G401 (cell line): ENCODE measurements at regions not wholly inside any gene's neighbourhood (a gene's known extent, or its start where the extent isn't known, plus 50 kb on each side); places are given as distances from the start of the nearest gene placed in this dataset.

Experiments used
- DNase-seq: peaks from one replicate; pipeline ENCODE4 v3.0.0-alpha.2; 2015; ENCODE audit warnings: low spot score
- in situ Hi-C: cut with HindIII; loops from 2 replicates; pipeline ENCODE4 v1.10.0; 2016; ENCODE audit warnings: low sequenced_read_pairs, mixed read lengths

- in situ Hi-C loops: no loop called here
- peak; percentile 25 for DNase-seq
These were observed 223.0 kb upstream of the ARID1B start for GRCh38 chr6:156554160-156554559.

GRCh38 chr6:156552849-156553248 lies 224.3 kb upstream of the ARID1B start:
- in situ Hi-C loops: no loop called here
- no peak for DNase-seq

- in situ Hi-C loops: no loop called here
- DNase-seq: no peak
These were observed 226.2 kb upstream of the ARID1B start for GRCh38 chr6:156550949-156551348.

- DNase-seq: no peak
- in situ Hi-C loops: no loop called here
These were observed 231.2 kb upstream of the ARID1B start for GRCh38 chr6:156545931-156546330.

- DNase-seq: no peak
- in situ Hi-C loops: no loop called here
These were observed 232.2 kb upstream of the ARID1B start for GRCh38 chr6:156545021-156545420.

- DNase-seq: no peak
- in situ Hi-C loops: no loop called here
These were observed 233.1 kb upstream of the ARID1B start for GRCh38 chr6:156544046-156544445.

GRCh38 chr6:156543431-156543830 lies 233.7 kb upstream of the ARID1B start:
- in situ Hi-C loops: no loop called here
- DNase-seq: no peak

GRCh38 chr6:156538875-156539660 lies 238.1 kb upstream of the ARID1B start:
- no peak for DNase-seq

GRCh38 chr6:156534594-156534993 lies 242.6 kb upstream of the ARID1B start:
- DNase-seq: no peak
- in situ Hi-C loops: no loop called here

More at GRCh38 chr6:156538875-156539660, 238.1 kb upstream of the ARID1B start:
- in situ Hi-C loops: no loop called here

- no peak for DNase-seq
- in situ Hi-C loops: no loop called here
These were observed 243.2 kb upstream of the ARID1B start for GRCh38 chr6:156533872-156534524.

GRCh38 chr6:156526081-156526480 lies 251.1 kb upstream of the ARID1B start:
- in situ Hi-C loops: no loop called here
- DNase-seq: no peak

- in situ Hi-C loops: no loop called here
- DNase-seq: no peak
These were observed 251.6 kb upstream of the ARID1B start for GRCh38 chr6:156525541-156525940.

- in situ Hi-C loops: no loop called here
- no peak for DNase-seq
These were observed 257.2 kb upstream of the ARID1B start for GRCh38 chr6:156519940-156520339.

- in situ Hi-C loops: no loop called here
- DNase-seq: no peak
These were observed 260.1 kb upstream of the ARID1B start for GRCh38 chr6:156517088-156517487.

GRCh38 chr6:156515242-156515641 lies 261.9 kb upstream of the ARID1B start:
- no peak for DNase-seq
- in situ Hi-C loops: no loop called here

GRCh38 chr6:156513504-156513903 lies 263.7 kb upstream of the ARID1B start:
- in situ Hi-C loops: no loop called here

GRCh38 chr6:156511570-156511969 lies 265.6 kb upstream of the ARID1B start:
- in situ Hi-C loops: no loop called here
- DNase-seq: no peak

More at GRCh38 chr6:156513504-156513903, 263.7 kb upstream of the ARID1B start:
- no peak for DNase-seq

- no peak for DNase-seq
- in situ Hi-C loops: no loop called here
These were observed 266.1 kb upstream of the ARID1B start for GRCh38 chr6:156511051-156511450.

- in situ Hi-C loops: no loop called here
- DNase-seq: no peak
These were observed 266.9 kb upstream of the ARID1B start for GRCh38 chr6:156510242-156510641.

GRCh38 chr6:156509496-156509895 lies 267.7 kb upstream of the ARID1B start:
- no peak for DNase-seq
- in situ Hi-C loops: no loop called here

GRCh38 chr6:156508923-156509322 lies 268.3 kb upstream of the ARID1B start:
- in situ Hi-C loops: no loop called here

More at GRCh38 chr6:156508923-156509322, 268.3 kb upstream of the ARID1B start:
- no peak for DNase-seq
